ENCODE measurements at regions not wholly inside any gene's neighbourhood (a gene's known extent, or its start where the extent isn't known, plus 50 kb on each side); places are given as distances from the start of the nearest gene placed in this dataset.

DNA sequence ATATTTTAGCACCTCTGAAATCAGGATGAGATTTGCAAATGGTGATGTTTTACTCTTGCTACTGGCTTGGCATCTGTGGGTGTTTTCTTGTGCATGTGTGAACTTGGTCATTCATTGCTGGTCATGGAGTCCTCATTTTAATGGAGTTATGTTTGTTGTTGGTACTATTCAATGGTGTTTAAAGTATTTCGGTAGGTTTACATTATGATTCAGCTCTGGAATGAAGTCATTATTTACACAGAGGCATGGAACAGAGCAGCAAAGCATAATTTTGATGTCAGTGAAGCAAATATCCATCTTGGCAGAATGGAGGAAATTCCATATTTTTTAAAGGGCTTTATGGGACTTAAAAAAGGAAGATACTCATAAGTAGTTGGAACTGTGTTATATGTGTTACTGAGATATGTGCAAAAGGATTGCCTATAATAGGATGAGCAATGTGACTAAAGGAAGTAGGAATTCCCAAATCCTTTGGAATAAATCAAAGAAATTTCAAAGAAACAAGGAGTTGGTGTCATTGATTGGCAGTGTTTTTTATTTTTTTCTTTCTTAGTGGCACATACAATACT lies 147.4 kb downstream of the ACTBL2 start:
- DNase-seq (ENCODE audit: low spot score) = peak; percentile 61

GRCh38 chr5:57334475-57334874 lies 148.1 kb downstream of the ACTBL2 start:
- DNase-seq (ENCODE audit: low spot score) = no peak

DNA sequence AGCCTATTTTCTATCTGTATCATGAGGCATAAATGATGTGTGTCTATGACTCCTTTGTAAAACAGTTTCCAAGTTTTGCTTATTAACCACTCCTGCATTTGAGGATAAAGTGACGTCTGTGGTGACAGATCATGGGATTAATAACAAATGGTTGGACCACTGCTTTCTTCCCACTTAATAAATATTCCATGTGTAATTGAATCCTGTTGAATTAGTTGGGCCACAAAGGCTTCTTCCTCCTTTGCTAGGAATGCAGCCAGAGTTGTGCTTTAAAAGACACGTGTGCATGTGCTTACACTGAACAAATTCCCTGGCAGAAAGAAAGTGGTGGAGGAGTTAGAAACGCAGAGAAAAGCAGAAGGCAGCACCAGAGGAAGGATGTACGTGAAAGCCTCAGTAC lies 150.2 kb downstream of the ACTBL2 start:
- no peak for DNase-seq (ENCODE audit: low spot score)

DNA sequence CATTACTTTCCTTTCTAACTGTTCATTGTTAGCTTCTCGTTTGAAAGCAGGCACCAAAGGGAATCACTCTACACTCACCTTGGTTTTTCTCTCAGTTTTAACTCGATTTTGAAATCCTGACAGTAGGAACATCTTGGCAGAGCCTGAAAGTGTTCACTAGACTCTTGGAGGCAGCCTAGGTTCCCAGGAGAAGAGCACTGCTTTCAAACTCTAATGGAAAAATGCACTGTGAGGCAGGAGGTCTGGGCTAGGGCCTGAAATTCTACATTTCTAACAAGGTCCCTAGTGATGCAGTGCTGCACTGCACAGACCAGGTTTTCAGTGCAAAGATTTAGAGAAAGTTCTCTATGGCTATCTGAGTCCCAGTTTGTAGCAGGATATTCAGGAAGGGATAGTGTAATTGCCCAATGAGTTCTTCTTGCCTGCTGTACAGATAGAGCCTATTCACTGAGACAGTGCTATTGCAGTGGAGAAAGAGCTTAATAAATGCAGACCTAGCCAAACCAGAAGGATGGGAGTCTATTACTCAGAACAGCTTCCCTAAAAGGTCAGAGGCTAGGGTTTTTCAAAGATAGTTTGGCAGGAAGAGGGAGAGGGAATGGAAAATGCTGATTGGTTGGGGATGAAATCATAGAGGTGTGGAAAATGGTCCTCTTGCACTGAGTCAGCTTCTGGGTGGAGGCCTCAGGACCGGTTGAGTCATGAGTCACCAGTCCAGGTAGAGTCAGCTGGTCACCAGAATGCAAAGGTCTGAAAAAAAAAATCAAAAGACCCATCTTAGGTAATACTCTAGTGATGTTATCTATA lies 153.9 kb downstream of the GPBP1 start:
- no peak for DNase-seq (ENCODE audit: low spot score)

DNA sequence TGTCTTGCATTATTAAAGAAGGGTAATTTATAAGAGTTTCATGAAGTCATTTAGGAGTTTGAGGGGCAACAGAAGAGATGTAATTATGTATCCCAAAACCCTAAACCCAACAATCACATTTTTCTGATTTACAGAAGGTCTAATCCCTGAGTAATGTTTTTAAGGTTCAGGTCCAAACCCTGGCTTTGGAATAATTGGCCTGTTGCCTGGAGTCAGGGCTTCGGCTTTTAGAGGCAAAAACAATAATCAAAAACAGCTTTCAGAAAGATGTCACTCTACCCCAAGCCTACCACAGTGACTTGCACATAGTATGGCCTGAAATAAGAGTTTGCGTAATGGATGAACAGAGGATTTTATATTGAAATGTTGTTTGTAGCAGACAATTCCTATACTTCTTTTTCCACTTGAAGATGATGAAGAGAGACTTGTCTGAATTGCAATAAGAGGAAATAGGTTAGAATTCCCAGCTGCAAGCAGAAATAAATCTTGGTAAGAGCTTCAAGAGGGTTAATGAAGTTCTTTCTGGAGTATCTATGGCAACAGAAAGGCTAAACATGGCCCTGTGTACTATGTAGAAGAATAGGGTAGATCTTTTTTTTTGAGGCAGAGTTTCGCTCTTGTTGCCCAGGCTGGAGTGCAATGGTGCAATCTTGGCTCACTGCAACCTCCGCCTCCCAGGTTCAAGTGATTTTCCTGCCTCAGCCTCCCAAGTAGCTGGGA lies 152.0 kb downstream of the GPBP1 start:
- no peak for DNase-seq (ENCODE audit: low spot score)

- no peak for DNase-seq (ENCODE audit: low spot score)
Measured at GRCh38 chr5:57324861-57325260, 151.0 kb downstream of the GPBP1 start.

DNA sequence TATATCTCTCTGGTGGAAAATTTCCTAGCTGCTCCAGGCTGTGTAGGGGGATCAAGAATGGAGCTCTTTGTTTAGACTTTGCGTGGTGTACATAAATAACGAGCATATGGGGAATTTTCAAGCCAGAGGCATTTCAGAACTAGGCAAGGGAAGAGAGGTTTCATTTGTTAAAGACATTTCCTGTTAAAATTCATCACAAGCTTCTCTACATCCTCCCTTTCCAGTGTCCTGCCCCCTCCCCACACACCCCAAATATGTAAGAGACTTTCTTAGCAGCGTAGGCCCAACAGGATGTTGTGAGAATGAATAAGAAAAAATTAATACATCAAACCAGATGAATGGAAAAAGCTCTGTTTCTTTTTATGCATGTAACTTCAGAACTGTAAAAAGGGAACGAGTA lies 150.3 kb downstream of the GPBP1 start:
- no peak for DNase-seq (ENCODE audit: low spot score)

GRCh38 chr5:57320582-57320981 lies 146.7 kb downstream of the GPBP1 start:
- no peak for DNase-seq (ENCODE audit: low spot score)

- no peak for DNase-seq (ENCODE audit: low spot score)
Measured at GRCh38 chr5:57319628-57320027, 145.8 kb downstream of the GPBP1 start.

DNA sequence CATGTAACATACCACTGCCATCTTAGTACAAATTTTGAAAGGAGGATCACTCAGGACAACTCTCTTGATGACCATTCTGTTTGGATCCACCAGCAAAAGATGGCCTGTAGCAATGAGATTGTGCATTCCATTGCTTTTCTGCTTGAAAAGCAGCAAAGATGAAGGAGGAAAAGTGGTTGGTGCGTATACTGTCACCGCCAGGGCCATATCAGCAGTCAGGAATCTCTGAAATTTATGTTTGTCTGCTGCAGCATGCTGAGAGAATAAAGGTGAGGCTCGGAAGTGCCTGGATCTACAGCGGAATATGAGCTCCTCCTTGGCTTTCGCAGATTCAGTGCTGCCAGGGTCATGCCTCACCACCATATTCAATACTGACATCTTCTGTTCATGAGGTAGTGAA lies 144.4 kb downstream of the GPBP1 start:
- no peak for DNase-seq (ENCODE audit: low spot score)

- DNase-seq (ENCODE audit: low spot score) = no peak
Measured at GRCh38 chr5:57317341-57317740, 143.5 kb downstream of the GPBP1 start.

DNA sequence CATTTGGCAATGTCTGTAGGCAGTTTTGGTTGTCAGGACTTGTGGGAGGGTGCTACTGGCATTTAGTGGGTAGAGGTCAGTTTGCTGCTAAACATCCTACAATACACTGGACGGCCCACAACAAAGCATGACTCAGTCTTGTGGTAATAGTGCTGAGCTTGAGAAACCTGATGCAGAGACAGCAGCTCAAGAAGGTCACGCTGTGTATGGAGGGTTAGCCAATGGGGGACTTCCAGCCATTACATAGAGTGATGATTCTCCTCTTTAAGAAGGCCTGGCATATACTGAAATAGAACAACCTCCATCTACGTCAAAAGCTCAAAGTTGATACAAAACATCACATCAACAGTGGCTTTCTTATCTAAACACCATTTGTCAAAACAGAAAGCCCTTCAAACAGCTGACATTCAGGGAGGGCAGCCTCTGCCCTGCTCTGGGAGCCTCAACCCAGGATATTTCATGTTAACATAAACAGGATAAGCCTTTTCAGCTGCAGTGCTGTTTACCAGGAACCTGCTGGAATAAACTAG lies 143.0 kb downstream of the GPBP1 start:
- peak; percentile 100 for DNase-seq (ENCODE audit: low spot score)

DNA sequence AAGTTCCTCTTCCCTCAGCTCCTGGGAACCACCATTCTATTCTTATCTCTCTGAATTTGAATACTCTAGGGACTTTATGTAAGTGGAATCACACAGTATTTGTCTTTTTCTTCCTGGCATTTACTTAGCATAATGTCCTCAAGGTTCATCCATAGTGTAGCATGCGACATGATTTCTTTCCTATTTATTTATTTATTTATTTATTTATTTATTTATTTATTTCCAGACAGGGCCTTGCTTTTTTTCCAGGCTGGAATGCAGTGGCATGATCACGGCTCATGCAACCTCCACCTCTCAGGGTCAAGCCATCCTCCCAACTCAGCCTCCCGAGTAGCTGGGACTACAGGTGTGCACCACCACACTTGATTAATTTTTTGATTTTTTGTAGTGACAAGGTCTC lies 142.1 kb downstream of the GPBP1 start:
- DNase-seq (ENCODE audit: low spot score) = no peak

Data from H4 (cell line).